ENCODE measurements at regions not wholly inside any gene's neighbourhood (a gene's known extent, or its start where the extent isn't known, plus 50 kb on each side); places are given as distances from the start of the nearest gene placed in this dataset.

- H3K36me3 ChIP-seq = no peaks in the 10 kb centered on the region
- TF ChIP-seq EP300 (IDR thresholded peaks at IDR 0.05) (no peak), POLR2AphosphoS5 (IDR thresholded peaks at IDR 0.05) (no peak), CTCF (IDR thresholded peaks at IDR 0.05) (no peak), POLR2A (IDR thresholded peaks at IDR 0.05) (no peak)
These were observed 736.7 kb upstream of the INTU start for GRCh38 chr4:126895988-126896570.

GRCh38 chr4:126897038-126897437, 735.7 kb upstream of the INTU start:
- WGBS = 88% methylated on average over 3 of the region's 3 CpGs
- no peak for DNase-seq (ENCODE audit: low spot score in 2 of 2)
- Histone ChIP-seq H3K4me1 (no peaks in the 10 kb centered on the region), H3K4me3 (no peak overlapping the region), H3K27ac (no peak overlapping the region), H3K9me3 (no peaks in the 10 kb centered on the region), H3K27me3 (no peaks in the 10 kb centered on the region), H3K36me3 (no peaks in the 10 kb centered on the region)
- TF ChIP-seq CTCF (IDR thresholded peaks at IDR 0.05) (no peak), POLR2A (IDR thresholded peaks at IDR 0.05) (no peak), EP300 (IDR thresholded peaks at IDR 0.05) (no peak), POLR2AphosphoS5 (IDR thresholded peaks at IDR 0.05) (no peak)

More at GRCh38 chr4:126895988-126896570, 736.7 kb upstream of the INTU start:
- 94% methylated on average over 2 of the region's 2 CpGs for whole genome bisulfite sequencing
- Histone ChIP-seq H3K27ac (no peak overlapping the region), H3K9me3 (no peaks in the 10 kb centered on the region), H3K27me3 (no peaks in the 10 kb centered on the region), H3K4me3 (no peak overlapping the region), H3K4me1 (no peaks in the 10 kb centered on the region)
- DNase-seq (ENCODE audit: low spot score in 2 of 2) = no peak

DNA sequence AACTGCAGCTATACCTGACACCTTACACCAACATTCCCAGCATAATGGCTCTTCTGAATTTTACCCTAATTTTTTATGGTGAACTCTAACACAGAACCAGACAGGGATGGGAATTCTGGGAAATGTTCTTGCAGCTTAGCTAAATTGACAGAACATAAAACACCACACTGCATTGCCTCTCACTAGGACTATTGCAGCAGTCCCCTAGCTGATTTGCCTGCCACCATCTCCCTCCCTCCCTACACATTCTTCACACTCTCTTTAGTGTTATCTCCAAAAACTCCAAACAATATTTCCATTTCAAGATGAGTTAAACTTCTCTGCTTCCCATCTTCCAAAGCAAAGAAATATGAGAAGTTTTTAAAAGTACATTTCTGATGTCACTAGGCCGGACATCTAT, 733.9 kb upstream of the INTU start:
- no peak for TF ChIP-seq POLR2A (IDR thresholded peaks at IDR 0.05)
- TF ChIP-seq EP300 (IDR thresholded peaks at IDR 0.05) = no peak
- TF ChIP-seq CTCF (IDR thresholded peaks at IDR 0.05) = no peak
- no peak for TF ChIP-seq POLR2AphosphoS5 (IDR thresholded peaks at IDR 0.05)
- Histone ChIP-seq H3K4me1 (no peaks in the 10 kb centered on the region), H3K27me3 (no peaks in the 10 kb centered on the region), H3K4me3 (no peak overlapping the region), H3K27ac (no peak overlapping the region), H3K9me3 (no peaks in the 10 kb centered on the region), H3K36me3 (no peaks in the 10 kb centered on the region)
- no peak for DNase-seq (ENCODE audit: low spot score in 2 of 2)
- WGBS = 86% methylated on average over 1 of the region's 1 CpG

GRCh38 chr4:126899331-126899801, 733.4 kb upstream of the INTU start:
- Histone ChIP-seq H3K9me3 (no peaks in the 10 kb centered on the region), H3K4me1 (no peaks in the 10 kb centered on the region), H3K27ac (no peak overlapping the region), H3K27me3 (no peaks in the 10 kb centered on the region), H3K4me3 (no peak overlapping the region), H3K36me3 (no peaks in the 10 kb centered on the region)
- TF ChIP-seq CTCF (IDR thresholded peaks at IDR 0.05) (no peak), POLR2AphosphoS5 (IDR thresholded peaks at IDR 0.05) (no peak), POLR2A (IDR thresholded peaks at IDR 0.05) (no peak), EP300 (IDR thresholded peaks at IDR 0.05) (no peak)
- 30% methylated on average over 2 of the region's 2 CpGs for WGBS
- no peak for DNase-seq (ENCODE audit: low spot score in 2 of 2)

GRCh38 chr4:126906466-126906865, 726.3 kb upstream of the INTU start:
- WGBS = 97% methylated on average over 3 of the region's 3 CpGs
- no peak overlapping the region for H3K27ac ChIP-seq
- no peak for TF ChIP-seq POLR2A (IDR thresholded peaks at IDR 0.05)
- no peak for TF ChIP-seq CTCF (IDR thresholded peaks at IDR 0.05)
- no peak for TF ChIP-seq EP300 (IDR thresholded peaks at IDR 0.05)
- no peak for TF ChIP-seq POLR2AphosphoS5 (IDR thresholded peaks at IDR 0.05)

More at GRCh38 chr4:126906466-126906865, 726.3 kb upstream of the INTU start:
- Histone ChIP-seq H3K9me3 (no peaks in the 10 kb centered on the region), H3K36me3 (no peaks in the 10 kb centered on the region), H3K4me1 (no peaks in the 10 kb centered on the region), H3K4me3 (no peak overlapping the region), H3K27me3 (no peaks in the 10 kb centered on the region)
- no peak for DNase-seq (ENCODE audit: low spot score in 2 of 2)

All from suprapubic skin (tissue), 4 donors.